Loucy (cell line): ENCODE measurements at regions not wholly inside any gene's neighbourhood (a gene's known extent, or its start where the extent isn't known, plus 50 kb on each side); places are given as distances from the start of the nearest gene placed in this dataset.

Experiments
- EZH2phosphoT487 ChIP-seq: fragments of 200-600 bp; IDR thresholded peaks from 2 replicates; pipeline ENCODE4 v1.6.1; 2018; ENCODE audit warnings: antibody characterized with exemption, mild to moderate bottlenecking, moderate library complexity, borderline replicate concordance
- TF ChIP-seq, protein P1 (sequence below): fragments of 200-600 bp; sonication (generic); conservative IDR thresholded peaks from 2 replicates; pipeline ENCODE4 v1.5.1; 2014; ENCODE audit warnings: mild to moderate bottlenecking, antibody characterized with exemption, low read length

DNA sequence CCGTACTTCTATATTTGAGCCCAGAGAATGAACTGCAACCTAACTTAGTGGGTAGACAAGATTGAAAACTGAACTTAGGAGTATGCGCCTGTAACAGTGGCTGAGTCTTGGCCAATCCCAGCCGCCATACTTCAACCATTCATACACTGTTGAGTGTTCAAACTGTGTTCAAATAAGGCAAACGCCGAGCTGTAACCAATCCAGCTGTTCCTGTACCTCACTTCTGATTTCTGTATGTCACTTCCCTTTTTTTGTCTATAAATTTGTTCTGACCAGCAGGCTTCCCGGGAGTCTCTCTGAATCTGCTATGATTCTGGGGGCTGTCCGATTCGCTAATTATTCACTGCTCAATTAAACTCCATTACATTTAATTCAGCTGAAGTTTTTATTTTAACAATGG is 58.6 kb upstream of the TPM1 start:
- TF ChIP-seq, protein P1, sequence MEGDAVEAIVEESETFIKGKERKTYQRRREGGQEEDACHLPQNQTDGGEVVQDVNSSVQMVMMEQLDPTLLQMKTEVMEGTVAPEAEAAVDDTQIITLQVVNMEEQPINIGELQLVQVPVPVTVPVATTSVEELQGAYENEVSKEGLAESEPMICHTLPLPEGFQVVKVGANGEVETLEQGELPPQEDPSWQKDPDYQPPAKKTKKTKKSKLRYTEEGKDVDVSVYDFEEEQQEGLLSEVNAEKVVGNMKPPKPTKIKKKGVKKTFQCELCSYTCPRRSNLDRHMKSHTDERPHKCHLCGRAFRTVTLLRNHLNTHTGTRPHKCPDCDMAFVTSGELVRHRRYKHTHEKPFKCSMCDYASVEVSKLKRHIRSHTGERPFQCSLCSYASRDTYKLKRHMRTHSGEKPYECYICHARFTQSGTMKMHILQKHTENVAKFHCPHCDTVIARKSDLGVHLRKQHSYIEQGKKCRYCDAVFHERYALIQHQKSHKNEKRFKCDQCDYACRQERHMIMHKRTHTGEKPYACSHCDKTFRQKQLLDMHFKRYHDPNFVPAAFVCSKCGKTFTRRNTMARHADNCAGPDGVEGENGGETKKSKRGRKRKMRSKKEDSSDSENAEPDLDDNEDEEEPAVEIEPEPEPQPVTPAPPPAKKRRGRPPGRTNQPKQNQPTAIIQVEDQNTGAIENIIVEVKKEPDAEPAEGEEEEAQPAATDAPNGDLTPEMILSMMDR: no peak
- TF ChIP-seq EZH2phosphoT487: no peak
